ENCODE measurements at regions not wholly inside any gene's neighbourhood (a gene's known extent, or its start where the extent isn't known, plus 50 kb on each side); places are given as distances from the start of the nearest gene placed in this dataset.
A peak's percentile ranks its signal among the peaks of the same experiment; 100 is the strongest.

- Histone ChIP-seq H3K23ac (ENCODE audit: low read depth, low read length) (no peak overlapping the region), H3K36me3 (ENCODE audit: control insufficient read depth, insufficient read depth, low read length) (no peaks in the 10 kb centered on the region), H4K20me1 (ENCODE audit: insufficient read depth, low read length) (no peaks in the 10 kb centered on the region), H3K18ac (ENCODE audit: low read depth, low read length) (no peak overlapping the region), H3K56ac (ENCODE audit: extremely low read depth, insufficient read depth, low read length) (no peak overlapping the region), H3K14ac (replicated peaks; ENCODE audit: low read depth, low read length) (no peak overlapping the region), H2AFZ (replicated peaks; ENCODE audit: low read length, poor library complexity) (no peak overlapping the region), H2BK5ac (ENCODE audit: low read depth, low read length, poor library complexity, severe bottlenecking) (no peak overlapping the region), H3K4me2 (ENCODE audit: low read depth, low read length) (no peak overlapping the region), H3K9ac (ENCODE audit: low read depth, low read length) (no peak overlapping the region), H4K91ac (ENCODE audit: insufficient read depth, low read depth, low read length) (no peak overlapping the region), H3K4me3 (ENCODE audit: insufficient read depth, low read depth, low read length) (no peak overlapping the region), H3K27me3 (ENCODE audit: control insufficient read depth, insufficient read depth, low read length) (peaks cover 3% of the 10 kb centered on the region; the same call in 1 of the 2 replicates), H2BK20ac (ENCODE audit: low read depth, low read length) (no peak overlapping the region), H3K9me3 (ENCODE audit: control insufficient read depth, insufficient read depth, low read length) (no peaks in the 10 kb centered on the region), H2AK9ac (replicated peaks; ENCODE audit: low read depth, low read length, poor library complexity) (no peak overlapping the region), H2AK5ac (ENCODE audit: low read depth, low read length) (no peak overlapping the region), H3K27ac (ENCODE audit: insufficient read depth, low read length) (no peak overlapping the region), H3K9me1 (ENCODE audit: insufficient read depth, low read length) (0 out of 2 replicates have a peak, but pooled peaks cover 2% of the 10 kb centered on the region), H3K4me1 (ENCODE audit: control insufficient read depth, insufficient read depth, low read length) (peaks cover 6% of the 10 kb centered on the region), H2BK15ac (ENCODE audit: low read depth, low read length) (no peak overlapping the region), H4K8ac (ENCODE audit: low read depth in 2 of 2, low read length in 2 of 2) (0 out of 4 replicates have a peak overlapping the region, but pooled peaks of 1 of the 2 experiments have one; percentile 9), H3K4ac (ENCODE audit: low read depth, low read length) (no peak overlapping the region), H3K79me1 (ENCODE audit: low read depth in 1 of 2, low read length in 2 of 2) (no peaks in the 10 kb centered on the region), H2BK120ac (ENCODE audit: low read depth, low read length) (no peak overlapping the region), H4K5ac (ENCODE audit: low read depth, low read length) (no peak overlapping the region)
- ChIA-PET CTCF (no interaction called here), POLR2A (ENCODE audit: unreplicated experiment) (no interaction called here)
- ATAC-seq (ENCODE audit: low read depth): no peak
- intact Hi-C loops (cut with micrococcal nuclease) (no loop called here), dilution Hi-C loops (cut with HindIII; ENCODE audit: low sequenced_read_pairs, unreplicated experiment) (no loop called here), in situ Hi-C loops (cut with MboI; ENCODE audit: low sequenced_read_pairs) (no loop called here)
- no CpG with 5 or more reads among the region's 4 CpGs for WGBS, 2 experiments (ENCODE audit: extremely low coverage in 2 of 2, insufficient read length in 1 of 2)
- DNase-seq: no peak
- no peak for TF ChIP-seq RFX5 (IDR thresholded peaks at IDR 0.05; ENCODE audit: low read depth, low read length)
- TF ChIP-seq CHD1 (IDR thresholded peaks at IDR 0.05; ENCODE audit: low read depth, low read length): no peak
- TF ChIP-seq POLR2A (IDR thresholded peaks at IDR 0.05; ENCODE audit: low read depth, low read length): no peak
- TF ChIP-seq CEBPB (IDR thresholded peaks at IDR 0.05; ENCODE audit: low read depth, low read length): no peak
- TF ChIP-seq, protein P1, sequence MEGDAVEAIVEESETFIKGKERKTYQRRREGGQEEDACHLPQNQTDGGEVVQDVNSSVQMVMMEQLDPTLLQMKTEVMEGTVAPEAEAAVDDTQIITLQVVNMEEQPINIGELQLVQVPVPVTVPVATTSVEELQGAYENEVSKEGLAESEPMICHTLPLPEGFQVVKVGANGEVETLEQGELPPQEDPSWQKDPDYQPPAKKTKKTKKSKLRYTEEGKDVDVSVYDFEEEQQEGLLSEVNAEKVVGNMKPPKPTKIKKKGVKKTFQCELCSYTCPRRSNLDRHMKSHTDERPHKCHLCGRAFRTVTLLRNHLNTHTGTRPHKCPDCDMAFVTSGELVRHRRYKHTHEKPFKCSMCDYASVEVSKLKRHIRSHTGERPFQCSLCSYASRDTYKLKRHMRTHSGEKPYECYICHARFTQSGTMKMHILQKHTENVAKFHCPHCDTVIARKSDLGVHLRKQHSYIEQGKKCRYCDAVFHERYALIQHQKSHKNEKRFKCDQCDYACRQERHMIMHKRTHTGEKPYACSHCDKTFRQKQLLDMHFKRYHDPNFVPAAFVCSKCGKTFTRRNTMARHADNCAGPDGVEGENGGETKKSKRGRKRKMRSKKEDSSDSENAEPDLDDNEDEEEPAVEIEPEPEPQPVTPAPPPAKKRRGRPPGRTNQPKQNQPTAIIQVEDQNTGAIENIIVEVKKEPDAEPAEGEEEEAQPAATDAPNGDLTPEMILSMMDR (conservative IDR thresholded peaks at IDR 0.05; ENCODE audit: low read depth, low read length): no peak
- TF ChIP-seq MAZ (IDR thresholded peaks at IDR 0.05; ENCODE audit: borderline replicate concordance, low read depth, low read length): no peak
- no peak for TF ChIP-seq FOS (IDR thresholded peaks at IDR 0.05; ENCODE audit: low read depth, low read length)
- TF ChIP-seq NFE2L2 (IDR thresholded peaks at IDR 0.05; ENCODE audit: low read depth, low read length): no peak
- no peak for TF ChIP-seq MAFK (IDR thresholded peaks at IDR 0.05; ENCODE audit: low read depth, low read length)
- no peak for TF ChIP-seq BHLHE40 (IDR thresholded peaks at IDR 0.05; ENCODE audit: low read depth, low read length)
- no peak for TF ChIP-seq SMC3 (IDR thresholded peaks at IDR 0.05; ENCODE audit: low read depth, low read length)
- TF ChIP-seq MXI1 (IDR thresholded peaks at IDR 0.05; ENCODE audit: borderline replicate concordance, low read depth, low read length): no peak
- no peak for TF ChIP-seq RAD21 (IDR thresholded peaks at IDR 0.05; ENCODE audit: low read length)
- no peak for TF ChIP-seq USF2 (IDR thresholded peaks at IDR 0.05; ENCODE audit: low read depth, low read length)
- TF ChIP-seq RCOR1 (IDR thresholded peaks at IDR 0.05; ENCODE audit: insufficient replicate concordance, low read length): no peak
- no TSS peak for BruUV-seq (replicated peaks)
These were observed 89.7 kb downstream of the FAM50B start for GRCh38 chr6:3938715-3939367.

Measured in IMR-90 (cell line).